COLO829 (cell line): ENCODE measurements at regions not wholly inside any gene's neighbourhood (a gene's known extent, or its start where the extent isn't known, plus 50 kb on each side); places are given as distances from the start of the nearest gene placed in this dataset.

Experiments used
- DNase-seq: peaks from one replicate; pipeline ENCODE4 v3.0.0; 2012; ENCODE audit warnings: low spot score

- no peak for DNase-seq
These were observed 122.3 kb upstream of the BACE2 start for GRCh38 chr21:41045534-41046268.

- DNase-seq = peak; percentile 51
These were observed 119.8 kb upstream of the BACE2 start for GRCh38 chr21:41048145-41048544.

- peak; percentile 82 for DNase-seq
These were observed 119.3 kb upstream of the BACE2 start for GRCh38 chr21:41048623-41049022.

- DNase-seq = no peak
These were observed 115.0 kb upstream of the BACE2 start for GRCh38 chr21:41052820-41053555.

- no peak for DNase-seq
These were observed 113.9 kb upstream of the BACE2 start for GRCh38 chr21:41054018-41054578.

GRCh38 chr21:41055266-41055665, 112.7 kb upstream of the BACE2 start:
- no peak for DNase-seq

- no peak for DNase-seq
These were observed 108.1 kb upstream of the BACE2 start for GRCh38 chr21:41059871-41060270.

GRCh38 chr21:41061701-41062100, 106.3 kb upstream of the BACE2 start:
- no peak for DNase-seq

- no peak for DNase-seq
These were observed 103.6 kb upstream of the BACE2 start for GRCh38 chr21:41064334-41064791.

- no peak for DNase-seq
These were observed 103.0 kb upstream of the BACE2 start for GRCh38 chr21:41064951-41065350.

GRCh38 chr21:41065539-41065938, 102.4 kb upstream of the BACE2 start:
- no peak for DNase-seq

- no peak for DNase-seq
These were observed 101.6 kb upstream of the BACE2 start for GRCh38 chr21:41066086-41066938.

- no peak for DNase-seq
These were observed 100.3 kb upstream of the BACE2 start for GRCh38 chr21:41067709-41068108.

GRCh38 chr21:41068496-41068895, 99.5 kb upstream of the BACE2 start:
- DNase-seq = no peak

- DNase-seq = peak; percentile 63
These were observed 98.9 kb upstream of the BACE2 start for GRCh38 chr21:41068967-41069642.

- DNase-seq = no peak
These were observed 97.7 kb upstream of the BACE2 start for GRCh38 chr21:41070284-41070683.

GRCh38 chr21:41071258-41072171, 96.4 kb upstream of the BACE2 start:
- DNase-seq = no peak

GRCh38 chr21:41073558-41073957, 94.4 kb upstream of the BACE2 start:
- no peak for DNase-seq

- DNase-seq = no peak
These were observed 93.4 kb upstream of the BACE2 start for GRCh38 chr21:41074396-41075184.

GRCh38 chr21:41075656-41076055, 92.3 kb upstream of the BACE2 start:
- DNase-seq = no peak
